Endodermal cell (in vitro differentiated cells): ENCODE measurements at regions not wholly inside any gene's neighbourhood (a gene's known extent, or its start where the extent isn't known, plus 50 kb on each side); places are given as distances from the start of the nearest gene placed in this dataset.

Source experiments
- DNase-seq: peaks from one replicate; pipeline ENCODE4 v3.0.0-alpha.2; 2017
- H3K27ac ChIP-seq: 2 replicates; pipeline ENCODE4 v1.5.1; 2013; ENCODE audit warnings: mild to moderate bottlenecking, low read depth, low read length, moderate library complexity
- H3K27me3 ChIP-seq: 2 replicates; pipeline ENCODE4 v1.6.1; 2013; ENCODE audit warnings: mild to moderate bottlenecking, low read length, moderate library complexity; ENCODE audit not compliant: insufficient read depth, control insufficient read depth, poor library complexity, severe bottlenecking
- H3K36me3 ChIP-seq: 2 replicates; pipeline ENCODE4 v1.7.0; 2013; ENCODE audit warnings: mild to moderate bottlenecking, low read length, moderate library complexity; ENCODE audit not compliant: control insufficient read depth, insufficient read depth
- H3K4me1 ChIP-seq: one replicate; pipeline ENCODE4 v1.7.0; 2013; ENCODE audit warnings: low read length; ENCODE audit not compliant: control insufficient read depth, insufficient read depth
- H3K4me3 ChIP-seq: 2 replicates; pipeline ENCODE4 v1.5.1; 2013; ENCODE audit warnings: mild to moderate bottlenecking, low read length, moderate library complexity
- H3K9ac ChIP-seq: 2 replicates; pipeline ENCODE4 v1.6.1; 2013; ENCODE audit warnings: mild to moderate bottlenecking, low read length, moderate library complexity; ENCODE audit not compliant: poor library complexity, severe bottlenecking; ENCODE audit errors: extremely low read depth
- H3K9me3 ChIP-seq: 2 replicates; pipeline ENCODE4 v1.6.1; 2013; ENCODE audit warnings: mild to moderate bottlenecking, low read length, moderate library complexity; ENCODE audit not compliant: control insufficient read depth
- H3K27ac Mint-ChIP-seq: 2 replicates; pipeline ENCODE4 v1.8.0; 2020; ENCODE audit warnings: mixed read lengths
- H3K27me3 Mint-ChIP-seq: 2 replicates; pipeline ENCODE4 v1.8.0; 2021; ENCODE audit warnings: mild to moderate bottlenecking, mixed read lengths; ENCODE audit not compliant: insufficient read depth
- H3K36me3 Mint-ChIP-seq: 2 replicates; pipeline ENCODE4 v1.8.0; 2020; ENCODE audit warnings: low read depth, mixed read lengths
- H3K4me1 Mint-ChIP-seq: 2 replicates; pipeline ENCODE4 v1.8.0; 2020; ENCODE audit warnings: mixed read lengths
- H3K4me3 Mint-ChIP-seq: 2 replicates; pipeline ENCODE4 v1.8.0; 2020; ENCODE audit warnings: mild to moderate bottlenecking, moderate library complexity, mixed read lengths
- H3K9me3 Mint-ChIP-seq: 2 replicates; pipeline ENCODE4 v1.8.0; 2020; ENCODE audit warnings: mild to moderate bottlenecking, mixed read lengths
- WGBS, 2 experiments: methylation state at CpG; one replicate each; pipeline versions ENCODE4 v1.1.5 to v1.1.7; 2013; ENCODE audit warnings: missing lambda C conversion rate in 2 of 2, mixed read lengths in 1 of 2; ENCODE audit not compliant: insufficient coverage in 1 of 2, insufficient read length in 1 of 2; 5-methylcytosine and 5-hydroxymethylcytosine counted together
- TF ChIP-seq, protein P1 (sequence below): fragments of 200-600 bp; sonication (generic); conservative IDR thresholded peaks from 2 replicates; pipeline ENCODE4 v1.5.0; 2021; ENCODE audit warnings: antibody characterized with exemption, mild to moderate bottlenecking

DNA sequence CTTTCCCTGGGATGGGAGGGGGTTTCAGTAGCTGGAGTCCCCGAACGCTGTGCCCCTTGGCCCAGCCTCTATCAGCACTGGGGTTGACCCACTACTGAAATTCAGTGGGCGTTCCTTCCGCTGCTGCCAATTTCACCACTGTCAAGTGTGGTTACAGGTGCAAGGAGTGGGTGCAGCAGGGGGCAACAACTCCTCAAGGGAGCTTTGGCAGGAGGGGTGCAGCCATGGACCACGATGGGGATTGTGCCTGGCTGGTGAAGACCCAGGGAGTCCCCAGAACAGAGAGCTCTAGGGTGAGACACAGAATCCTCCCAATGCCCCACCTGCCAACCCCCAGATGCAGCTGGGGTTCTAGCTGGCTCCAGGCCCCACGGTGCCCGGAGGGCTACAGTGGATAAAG, 123.5 kb upstream of the SDK2 start:
- H3K27me3 Mint-ChIP-seq, result peaks cover 19% of the 10 kb centered on the region
- H3K27ac ChIP-seq, result no peak overlapping the region
- H3K4me1 ChIP-seq, result no peaks in the 10 kb centered on the region
- H3K4me3 ChIP-seq, result no peak overlapping the region
- no peaks in the 10 kb centered on the region for H3K36me3 ChIP-seq
- H3K4me1 Mint-ChIP-seq, result peaks cover 4% of the 10 kb centered on the region
- H3K36me3 Mint-ChIP-seq, result no peaks in the 10 kb centered on the region
- H3K27ac Mint-ChIP-seq, result no peak overlapping the region
- H3K9me3 Mint-ChIP-seq, result no peaks in the 10 kb centered on the region
- H3K9ac ChIP-seq, result no peak overlapping the region
- no peaks in the 10 kb centered on the region for H3K9me3 ChIP-seq
- TF ChIP-seq, protein P1, sequence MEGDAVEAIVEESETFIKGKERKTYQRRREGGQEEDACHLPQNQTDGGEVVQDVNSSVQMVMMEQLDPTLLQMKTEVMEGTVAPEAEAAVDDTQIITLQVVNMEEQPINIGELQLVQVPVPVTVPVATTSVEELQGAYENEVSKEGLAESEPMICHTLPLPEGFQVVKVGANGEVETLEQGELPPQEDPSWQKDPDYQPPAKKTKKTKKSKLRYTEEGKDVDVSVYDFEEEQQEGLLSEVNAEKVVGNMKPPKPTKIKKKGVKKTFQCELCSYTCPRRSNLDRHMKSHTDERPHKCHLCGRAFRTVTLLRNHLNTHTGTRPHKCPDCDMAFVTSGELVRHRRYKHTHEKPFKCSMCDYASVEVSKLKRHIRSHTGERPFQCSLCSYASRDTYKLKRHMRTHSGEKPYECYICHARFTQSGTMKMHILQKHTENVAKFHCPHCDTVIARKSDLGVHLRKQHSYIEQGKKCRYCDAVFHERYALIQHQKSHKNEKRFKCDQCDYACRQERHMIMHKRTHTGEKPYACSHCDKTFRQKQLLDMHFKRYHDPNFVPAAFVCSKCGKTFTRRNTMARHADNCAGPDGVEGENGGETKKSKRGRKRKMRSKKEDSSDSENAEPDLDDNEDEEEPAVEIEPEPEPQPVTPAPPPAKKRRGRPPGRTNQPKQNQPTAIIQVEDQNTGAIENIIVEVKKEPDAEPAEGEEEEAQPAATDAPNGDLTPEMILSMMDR, result no peak
- no peaks in the 10 kb centered on the region for H3K27me3 ChIP-seq
- DNase-seq, result no peak
- 87 to 92% methylated on average over 2 to 7 of the region's 7 CpGs for WGBS, 2 experiments
- no peak overlapping the region for H3K4me3 Mint-ChIP-seq

DNA sequence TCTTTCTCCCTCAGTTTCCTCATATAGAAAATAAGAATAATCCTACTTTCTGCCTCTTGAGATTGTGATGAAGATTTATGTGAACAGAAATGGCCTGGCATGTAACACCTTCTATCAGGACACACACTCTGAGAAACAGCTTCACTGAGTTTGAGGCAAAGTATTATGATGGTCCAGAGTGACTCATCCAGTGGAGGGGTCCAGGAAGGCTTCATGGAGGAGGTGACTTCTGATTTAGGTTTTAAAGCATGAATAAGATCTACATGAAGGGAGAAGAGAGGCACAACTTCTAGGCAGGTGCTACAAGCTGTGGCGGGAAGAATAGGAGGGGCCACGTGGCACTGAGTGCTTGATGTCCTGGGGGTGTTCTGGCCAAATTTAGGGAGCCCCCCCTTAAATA, 124.4 kb upstream of the SDK2 start:
- no peak for DNase-seq
- peaks cover 22% of the 10 kb centered on the region for H3K27me3 Mint-ChIP-seq
- H3K9me3 ChIP-seq, result no peaks in the 10 kb centered on the region
- no peaks in the 10 kb centered on the region for H3K27me3 ChIP-seq
- no peak overlapping the region for H3K9ac ChIP-seq
- H3K4me3 Mint-ChIP-seq, result no peak overlapping the region
- H3K27ac Mint-ChIP-seq, result no peak overlapping the region
- TF ChIP-seq, protein P1, result no peak
- no peaks in the 10 kb centered on the region for H3K36me3 ChIP-seq
- no peaks in the 10 kb centered on the region for H3K4me1 ChIP-seq
- WGBS, 2 experiments, result 80 to 100% methylated on average over 1 to 2 of the region's 2 CpGs
- no peak overlapping the region for H3K27ac ChIP-seq
- H3K36me3 Mint-ChIP-seq, result no peaks in the 10 kb centered on the region
- H3K9me3 Mint-ChIP-seq, result no peaks in the 10 kb centered on the region
- peaks cover 4% of the 10 kb centered on the region for H3K4me1 Mint-ChIP-seq
- H3K4me3 ChIP-seq, result no peak overlapping the region

DNA sequence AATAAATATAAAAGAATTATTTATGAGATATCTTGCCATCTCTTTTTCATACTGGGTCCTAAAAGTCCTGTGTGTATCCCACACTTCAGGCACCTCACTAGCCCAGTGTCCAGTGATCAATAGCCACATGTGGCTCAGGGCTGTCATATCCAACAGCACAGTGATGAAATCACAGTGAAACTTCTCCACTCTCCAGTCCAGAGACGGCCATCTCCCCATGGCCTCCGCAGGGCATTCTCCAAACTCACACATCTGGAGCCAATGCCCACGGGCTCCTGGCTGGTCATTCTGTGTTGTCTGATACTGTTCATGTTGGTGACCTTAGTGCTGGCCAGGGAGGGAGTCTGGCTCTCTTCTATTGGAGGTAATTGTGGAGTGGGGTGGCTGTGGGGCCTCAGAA, 125.2 kb upstream of the SDK2 start:
- Mint-ChIP-seq H3K4me1 (peaks cover 4% of the 10 kb centered on the region), H3K9me3 (no peaks in the 10 kb centered on the region), H3K27ac (no peak overlapping the region), H3K4me3 (no peak overlapping the region), H3K27me3 (peaks cover 23% of the 10 kb centered on the region), H3K36me3 (no peaks in the 10 kb centered on the region)
- Histone ChIP-seq H3K27me3 (no peaks in the 10 kb centered on the region), H3K9me3 (no peaks in the 10 kb centered on the region), H3K9ac (no peak overlapping the region), H3K4me3 (no peak overlapping the region), H3K4me1 (no peaks in the 10 kb centered on the region), H3K36me3 (no peaks in the 10 kb centered on the region), H3K27ac (no peak overlapping the region)
- TF ChIP-seq, protein P1, result no peak
- DNase-seq, result no peak
- 89% methylated on average over 3 of the region's 3 CpGs; no CpG with 5 or more reads in 1 of the 2 experiments for WGBS, 2 experiments
